ENCODE measurements at regions not wholly inside any gene's neighbourhood (a gene's known extent, or its start where the extent isn't known, plus 50 kb on each side); places are given as distances from the start of the nearest gene placed in this dataset.

DNA sequence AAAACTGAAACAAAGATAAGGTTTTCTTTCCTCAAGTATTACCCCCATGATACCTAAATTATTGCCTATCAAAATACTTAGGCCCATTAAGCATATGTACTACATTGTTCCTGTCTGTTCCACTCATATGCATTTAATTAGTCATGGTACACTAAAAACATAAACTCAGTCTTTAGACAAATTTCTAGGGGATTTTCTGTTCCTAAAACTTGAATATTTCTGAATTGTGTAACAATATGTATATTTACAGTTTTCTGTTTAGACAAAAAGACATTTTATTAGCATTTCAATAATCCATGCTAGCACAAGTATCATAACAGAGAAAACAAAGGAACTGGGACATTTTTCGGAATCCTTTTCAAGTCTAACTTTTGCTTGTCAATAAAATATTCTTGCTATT, 234.2 kb downstream of the CRPPA start:
- no peaks in the 10 kb centered on the region for H3K9me3 Mint-ChIP-seq

DNA sequence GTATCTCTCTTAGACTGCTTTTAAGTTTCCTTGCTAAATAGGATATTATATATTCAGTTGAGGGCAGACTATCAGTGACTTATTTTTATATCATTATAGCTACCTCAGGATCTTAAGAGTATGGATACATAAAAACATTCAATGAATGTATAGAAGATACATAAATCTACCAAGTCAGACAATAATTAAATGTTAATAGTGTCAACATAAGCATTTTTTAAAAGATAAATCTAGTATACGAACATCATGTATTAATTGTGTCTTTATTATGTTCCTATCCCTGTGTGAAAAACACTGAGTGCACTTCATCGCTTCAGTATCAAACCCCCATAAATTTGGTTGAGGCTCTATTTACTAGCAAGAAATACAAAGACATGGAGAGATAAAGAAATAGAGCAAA, 242.8 kb downstream of the CRPPA start:
- Mint-ChIP-seq H3K4me3 (ENCODE audit: low read depth) (no peak overlapping the region), H3K9me3 (no peaks in the 10 kb centered on the region), H3K36me3 (ENCODE audit: low read depth) (no peaks in the 10 kb centered on the region), H3K4me1 (ENCODE audit: low read depth) (no peaks in the 10 kb centered on the region), H3K27me3 (ENCODE audit: low read depth) (no peaks in the 10 kb centered on the region), H3K27ac (no peak overlapping the region)
- intact Hi-C loops (cut with micrococcal nuclease): no loop called here
- DNase-seq (ENCODE audit: low spot score): no peak

More for the DNA sequence above, 234.2 kb downstream of the CRPPA start:
- Mint-ChIP-seq H3K4me3 (ENCODE audit: low read depth) (no peak overlapping the region), H3K27me3 (ENCODE audit: low read depth) (no peaks in the 10 kb centered on the region), H3K4me1 (ENCODE audit: low read depth) (no peaks in the 10 kb centered on the region), H3K36me3 (ENCODE audit: low read depth) (no peaks in the 10 kb centered on the region), H3K27ac (no peak overlapping the region)
- DNase-seq (ENCODE audit: low spot score): no peak
- intact Hi-C loops (cut with micrococcal nuclease): no loop called here

DNA sequence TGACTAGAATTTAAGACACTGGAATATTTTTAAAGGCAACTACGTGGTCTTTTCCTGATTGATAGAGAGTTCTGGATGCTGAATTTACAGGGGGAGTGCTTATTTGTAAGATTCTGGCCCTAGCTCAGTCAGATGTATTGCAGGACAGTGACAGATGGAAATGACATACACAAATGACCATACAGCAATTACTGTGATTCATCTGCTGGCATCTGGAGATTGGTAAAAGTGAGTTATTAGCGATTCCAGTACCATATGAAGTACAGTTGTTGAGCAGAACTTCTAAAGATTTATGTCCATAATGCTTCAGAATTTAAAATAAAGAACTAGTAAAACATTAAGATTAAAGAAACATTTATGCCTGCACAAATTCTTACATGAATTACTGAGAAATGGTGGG, 243.2 kb downstream of the CRPPA start:
- Mint-ChIP-seq H3K4me3 (ENCODE audit: low read depth) (no peak overlapping the region), H3K27me3 (ENCODE audit: low read depth) (no peaks in the 10 kb centered on the region), H3K36me3 (ENCODE audit: low read depth) (no peaks in the 10 kb centered on the region), H3K4me1 (ENCODE audit: low read depth) (no peaks in the 10 kb centered on the region), H3K9me3 (no peaks in the 10 kb centered on the region), H3K27ac (no peak overlapping the region)
- DNase-seq (ENCODE audit: low spot score): no peak
- intact Hi-C loops (cut with micrococcal nuclease): no loop called here

DNA sequence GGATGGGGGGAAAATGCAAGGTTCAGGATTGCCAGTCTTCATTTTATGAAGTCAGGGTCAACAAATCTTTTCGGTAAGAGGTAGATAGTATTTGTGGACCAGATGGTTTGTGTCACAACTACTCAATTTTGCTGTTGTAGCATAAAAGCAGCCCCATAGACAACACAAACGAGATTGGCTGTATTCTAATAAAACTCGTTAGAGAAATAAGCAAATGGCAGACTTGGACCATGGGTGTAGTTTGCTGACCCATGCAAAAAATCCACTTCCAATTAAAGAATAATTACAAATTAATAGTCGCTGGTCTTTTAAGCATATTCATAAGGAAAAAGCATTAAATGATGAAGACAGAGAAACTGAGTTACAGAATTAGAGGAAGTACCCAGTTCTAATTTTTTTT, 247.1 kb downstream of the CRPPA start:
- intact Hi-C loops (cut with micrococcal nuclease): no loop called here
- Mint-ChIP-seq H3K27me3 (ENCODE audit: low read depth) (no peaks in the 10 kb centered on the region), H3K36me3 (ENCODE audit: low read depth) (no peaks in the 10 kb centered on the region), H3K4me1 (ENCODE audit: low read depth) (no peaks in the 10 kb centered on the region), H3K27ac (no peak overlapping the region), H3K9me3 (no peaks in the 10 kb centered on the region), H3K4me3 (ENCODE audit: low read depth) (no peak overlapping the region)
- no peak for DNase-seq (ENCODE audit: low spot score)

DNA sequence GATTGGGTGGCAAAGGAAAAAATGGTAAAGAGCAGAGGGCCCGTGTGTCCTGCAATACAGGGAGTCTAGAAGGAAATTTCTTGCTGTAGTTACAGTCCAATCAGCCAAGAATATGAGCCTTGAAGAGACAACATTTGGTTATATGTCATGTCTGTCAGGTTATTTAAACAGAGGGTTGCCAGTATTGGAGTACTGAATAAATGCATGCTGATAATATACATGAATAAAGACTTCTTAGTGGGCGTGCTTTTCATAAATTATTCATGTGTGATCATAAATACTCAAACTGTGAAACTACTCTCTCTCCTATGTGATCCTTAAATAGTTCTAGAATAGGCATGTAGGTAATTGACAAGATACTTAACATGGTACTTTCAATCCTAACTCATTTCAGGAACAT, 249.0 kb downstream of the CRPPA start:
- intact Hi-C loops (cut with micrococcal nuclease): no loop called here
- H3K27me3 Mint-ChIP-seq (ENCODE audit: low read depth): no peaks in the 10 kb centered on the region
- no peak overlapping the region for H3K27ac Mint-ChIP-seq
- H3K9me3 Mint-ChIP-seq: no peaks in the 10 kb centered on the region
- no peak for DNase-seq (ENCODE audit: low spot score)
- no peak overlapping the region for H3K4me3 Mint-ChIP-seq (ENCODE audit: low read depth)
- no peaks in the 10 kb centered on the region for H3K4me1 Mint-ChIP-seq (ENCODE audit: low read depth)
- no peaks in the 10 kb centered on the region for H3K36me3 Mint-ChIP-seq (ENCODE audit: low read depth)

DNA sequence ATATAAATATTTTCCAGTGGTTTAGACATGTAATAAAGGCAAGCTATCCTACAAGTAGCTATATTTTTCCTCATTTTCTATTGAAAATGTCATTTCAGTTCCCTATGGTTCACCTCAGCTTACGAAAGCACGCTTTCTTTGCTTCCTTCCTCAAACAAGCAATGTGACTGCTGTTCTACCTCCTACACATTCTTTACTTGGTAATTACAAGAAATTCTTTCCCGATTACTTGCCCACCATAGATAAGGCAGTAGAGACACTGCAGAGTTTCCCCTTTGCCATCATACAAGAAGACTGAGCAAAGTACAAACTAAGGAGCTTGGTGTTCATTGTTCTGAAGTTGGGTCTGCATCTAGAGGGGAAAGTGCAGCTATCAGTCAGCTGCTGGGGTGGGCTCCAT, 249.4 kb downstream of the CRPPA start:
- H3K36me3 Mint-ChIP-seq (ENCODE audit: low read depth): no peaks in the 10 kb centered on the region
- DNase-seq (ENCODE audit: low spot score): no peak
- no peaks in the 10 kb centered on the region for H3K4me1 Mint-ChIP-seq (ENCODE audit: low read depth)
- H3K4me3 Mint-ChIP-seq (ENCODE audit: low read depth): no peak overlapping the region
- H3K27me3 Mint-ChIP-seq (ENCODE audit: low read depth): no peaks in the 10 kb centered on the region
- H3K27ac Mint-ChIP-seq: no peak overlapping the region
- H3K9me3 Mint-ChIP-seq: no peaks in the 10 kb centered on the region
- intact Hi-C loops (cut with micrococcal nuclease): no loop called here

DNA sequence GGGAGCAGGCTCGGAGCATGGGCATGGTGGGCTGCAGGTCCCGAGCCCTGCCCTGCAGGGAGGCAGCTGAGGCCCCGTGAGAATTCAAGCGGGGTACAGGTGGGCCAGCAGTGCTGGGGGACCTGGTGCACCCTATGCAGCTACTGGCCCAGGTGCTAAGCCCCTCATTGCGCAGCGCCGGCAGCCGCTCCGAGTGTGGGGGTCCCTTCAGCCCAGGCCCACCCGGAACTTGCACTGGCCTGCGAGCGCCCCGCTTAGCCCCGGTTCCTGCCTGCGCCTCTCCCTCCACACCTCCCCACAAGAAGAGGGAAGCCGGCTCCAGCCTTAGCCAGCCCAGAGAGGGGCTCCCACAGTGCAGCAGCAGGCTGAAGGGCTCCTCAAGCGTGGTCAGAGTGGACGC, 250.7 kb downstream of the CRPPA start:
- H3K27ac Mint-ChIP-seq: no peak overlapping the region
- DNase-seq (ENCODE audit: low spot score): no peak

DNA sequence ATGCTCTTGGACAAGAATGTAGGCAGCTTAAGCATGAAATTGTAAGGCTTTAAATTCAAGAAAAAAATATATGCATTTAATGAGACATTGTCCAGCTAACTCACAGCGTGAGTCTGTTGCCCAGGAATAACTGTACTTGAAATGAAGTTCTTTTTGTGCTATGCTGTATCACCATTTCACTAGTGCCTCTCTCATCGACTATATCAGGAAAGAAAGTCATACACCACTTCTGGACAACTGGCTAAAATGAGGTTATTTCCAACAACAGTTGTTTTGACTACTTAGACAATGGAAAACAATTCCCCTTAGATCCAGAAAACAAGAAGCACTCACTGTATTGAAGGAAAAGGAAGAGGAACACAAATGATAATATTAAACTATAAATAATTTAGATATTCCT, 251.8 kb downstream of the CRPPA start:
- intact Hi-C loops (cut with micrococcal nuclease): no loop called here
- no peak overlapping the region for H3K27ac Mint-ChIP-seq
- no peaks in the 10 kb centered on the region for H3K36me3 Mint-ChIP-seq (ENCODE audit: low read depth)
- H3K9me3 Mint-ChIP-seq: no peaks in the 10 kb centered on the region
- no peaks in the 10 kb centered on the region for H3K27me3 Mint-ChIP-seq (ENCODE audit: low read depth)
- H3K4me3 Mint-ChIP-seq (ENCODE audit: low read depth): no peak overlapping the region
- H3K4me1 Mint-ChIP-seq (ENCODE audit: low read depth): no peaks in the 10 kb centered on the region
- DNase-seq (ENCODE audit: low spot score): no peak

More for the DNA sequence above, 250.7 kb downstream of the CRPPA start:
- H3K36me3 Mint-ChIP-seq (ENCODE audit: low read depth): no peaks in the 10 kb centered on the region
- intact Hi-C loops (cut with micrococcal nuclease): no loop called here
- no peaks in the 10 kb centered on the region for H3K4me1 Mint-ChIP-seq (ENCODE audit: low read depth)
- no peak overlapping the region for H3K4me3 Mint-ChIP-seq (ENCODE audit: low read depth)
- no peaks in the 10 kb centered on the region for H3K27me3 Mint-ChIP-seq (ENCODE audit: low read depth)
- H3K9me3 Mint-ChIP-seq: no peaks in the 10 kb centered on the region

DNA sequence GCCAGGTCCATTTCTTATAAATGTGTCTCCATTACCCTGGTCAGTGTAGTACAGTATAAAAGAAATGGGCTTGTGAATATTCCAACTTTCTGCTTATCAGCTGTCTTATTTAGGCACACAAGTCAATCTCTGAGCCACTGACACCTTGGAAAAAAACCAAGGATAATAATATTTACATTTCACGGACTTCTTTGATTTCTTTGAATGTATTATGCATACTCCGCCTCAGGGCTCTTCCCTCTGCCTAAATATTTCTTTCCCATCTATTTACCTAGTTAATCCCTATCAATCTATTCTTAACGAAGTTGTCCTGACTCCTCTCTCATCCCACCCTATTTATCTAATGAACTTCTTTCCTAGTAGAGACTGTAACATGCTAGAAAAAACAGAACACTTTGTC, 253.8 kb downstream of the CRPPA start:
- intact Hi-C loops (cut with micrococcal nuclease): no loop called here
- H3K27ac Mint-ChIP-seq: no peak overlapping the region
- no peaks in the 10 kb centered on the region for H3K4me1 Mint-ChIP-seq (ENCODE audit: low read depth)
- H3K4me3 Mint-ChIP-seq (ENCODE audit: low read depth): no peak overlapping the region
- H3K9me3 Mint-ChIP-seq: no peaks in the 10 kb centered on the region
- H3K36me3 Mint-ChIP-seq (ENCODE audit: low read depth): no peaks in the 10 kb centered on the region
- H3K27me3 Mint-ChIP-seq (ENCODE audit: low read depth): no peaks in the 10 kb centered on the region
- no peak for DNase-seq (ENCODE audit: low spot score)

DNA sequence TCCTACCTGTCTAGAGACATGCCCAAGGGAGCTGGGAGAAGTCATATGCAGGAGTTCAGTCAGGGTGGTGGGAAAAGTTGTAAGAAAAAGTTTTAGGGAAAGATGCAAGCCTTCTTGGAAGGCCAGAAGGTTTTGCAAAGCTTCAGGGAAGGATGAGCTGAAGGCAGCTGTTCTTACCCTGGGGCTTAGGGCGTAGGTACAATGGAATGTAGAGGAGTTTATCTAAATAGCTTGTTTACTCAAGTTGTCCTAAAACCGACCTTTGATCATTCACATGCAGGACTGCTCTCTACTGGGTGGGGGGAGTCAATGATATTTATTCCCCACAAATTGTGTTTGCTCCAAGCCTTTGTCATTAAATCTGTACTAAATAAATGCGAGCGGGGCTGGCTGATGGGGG, 277.0 kb downstream of the CRPPA start:
- H3K36me3 Mint-ChIP-seq (ENCODE audit: low read depth): no peaks in the 10 kb centered on the region
- no peaks in the 10 kb centered on the region for H3K4me1 Mint-ChIP-seq (ENCODE audit: low read depth)
- DNase-seq (ENCODE audit: low spot score): no peak
- H3K9me3 Mint-ChIP-seq: peaks cover 24% of the 10 kb centered on the region
- no peaks in the 10 kb centered on the region for H3K27me3 Mint-ChIP-seq (ENCODE audit: low read depth)
- intact Hi-C loops (cut with micrococcal nuclease): no loop called here
- no peak overlapping the region for H3K27ac Mint-ChIP-seq
- H3K4me3 Mint-ChIP-seq (ENCODE audit: low read depth): no peak overlapping the region

DNA sequence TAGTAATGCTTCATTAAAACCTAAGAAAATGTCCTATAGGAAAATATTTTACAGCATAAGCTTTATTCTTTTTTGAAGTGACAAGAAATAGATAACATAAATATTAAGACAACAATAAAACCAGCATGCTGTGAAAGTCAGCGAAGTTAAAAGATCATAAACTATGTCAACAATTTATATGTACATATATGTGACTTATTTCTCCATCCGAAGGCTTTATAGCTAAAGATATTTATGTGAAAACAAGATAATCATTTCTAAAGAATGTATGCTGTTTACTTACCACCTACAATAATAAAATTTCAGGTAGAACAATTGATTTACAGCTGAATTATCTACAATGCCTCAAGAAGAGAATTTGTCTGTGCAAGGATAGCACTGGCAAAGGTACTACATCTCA, 283.4 kb downstream of the CRPPA start:
- DNase-seq (ENCODE audit: low spot score): no peak
- H3K4me1 Mint-ChIP-seq (ENCODE audit: low read depth): no peaks in the 10 kb centered on the region
- no peaks in the 10 kb centered on the region for H3K9me3 Mint-ChIP-seq
- H3K27ac Mint-ChIP-seq: no peak overlapping the region
- intact Hi-C loops (cut with micrococcal nuclease): no loop called here
- H3K4me3 Mint-ChIP-seq (ENCODE audit: low read depth): no peak overlapping the region
- no peaks in the 10 kb centered on the region for H3K36me3 Mint-ChIP-seq (ENCODE audit: low read depth)
- no peaks in the 10 kb centered on the region for H3K27me3 Mint-ChIP-seq (ENCODE audit: low read depth)

DNA sequence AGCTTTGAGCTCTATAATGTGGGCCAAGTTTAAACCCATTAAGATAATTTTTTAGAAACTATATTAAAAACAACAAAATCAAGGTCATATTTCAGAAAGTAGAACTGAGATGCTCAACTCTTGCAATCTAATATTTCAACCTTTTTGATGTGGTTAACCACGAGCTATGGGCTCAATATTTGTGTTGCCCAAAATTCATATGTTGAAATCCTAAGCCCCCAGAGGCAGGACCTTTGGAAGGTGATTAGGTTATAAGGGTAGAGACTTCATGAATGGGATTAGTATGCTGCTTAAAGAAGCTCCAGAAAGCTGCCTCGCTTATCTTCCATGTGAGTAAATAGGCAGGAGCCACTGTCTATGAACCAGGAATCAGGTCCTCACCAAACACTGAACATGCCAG, 284.4 kb downstream of the CRPPA start:
- H3K27ac Mint-ChIP-seq: no peak overlapping the region
- intact Hi-C loops (cut with micrococcal nuclease): no loop called here

DNA sequence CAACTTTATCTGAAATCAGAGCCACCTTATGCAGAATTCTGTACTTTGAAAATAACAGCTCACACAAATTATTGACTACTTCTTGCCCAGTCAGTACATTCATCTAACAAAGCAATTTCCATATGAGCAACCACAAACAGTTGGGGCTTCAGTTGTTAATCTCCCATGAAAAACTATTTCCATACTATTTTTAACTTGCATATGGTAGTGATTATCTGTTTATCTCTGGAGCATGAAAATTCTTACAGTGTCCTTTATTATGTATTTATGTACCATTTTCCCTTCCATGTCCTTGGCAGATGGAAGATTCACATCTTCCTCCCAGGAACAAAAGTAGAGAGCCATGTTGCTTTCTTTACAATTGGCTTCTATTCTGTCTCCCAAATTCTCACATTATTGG, 285.7 kb downstream of the CRPPA start:
- intact Hi-C loops (cut with micrococcal nuclease): no loop called here
- H3K27me3 Mint-ChIP-seq (ENCODE audit: low read depth): no peaks in the 10 kb centered on the region
- no peaks in the 10 kb centered on the region for H3K4me1 Mint-ChIP-seq (ENCODE audit: low read depth)
- no peak for DNase-seq (ENCODE audit: low spot score)
- no peaks in the 10 kb centered on the region for H3K36me3 Mint-ChIP-seq (ENCODE audit: low read depth)
- H3K4me3 Mint-ChIP-seq (ENCODE audit: low read depth): no peak overlapping the region
- H3K9me3 Mint-ChIP-seq: no peaks in the 10 kb centered on the region
- H3K27ac Mint-ChIP-seq: no peak overlapping the region

More for the DNA sequence above, 284.4 kb downstream of the CRPPA start:
- no peaks in the 10 kb centered on the region for H3K9me3 Mint-ChIP-seq
- H3K4me3 Mint-ChIP-seq (ENCODE audit: low read depth): no peak overlapping the region
- no peaks in the 10 kb centered on the region for H3K27me3 Mint-ChIP-seq (ENCODE audit: low read depth)
- no peaks in the 10 kb centered on the region for H3K36me3 Mint-ChIP-seq (ENCODE audit: low read depth)
- DNase-seq (ENCODE audit: low spot score): no peak
- H3K4me1 Mint-ChIP-seq (ENCODE audit: low read depth): no peaks in the 10 kb centered on the region

Measured in activated T-helper 2 cell treated with anti-CD3 and anti-CD28 coated beads, Interferon-gamma antibody, Interleukin-2, Interleukin-4, amounts not matched to agents 10 μg/mL and 5 μg/mL and 100 μg/mL, durations not matched to agents 14 hours and 24 hours and 36 hours (primary cell).